GM21717 (cell line): ENCODE measurements at regions not wholly inside any gene's neighbourhood (a gene's known extent, or its start where the extent isn't known, plus 50 kb on each side); places are given as distances from the start of the nearest gene placed in this dataset.
A peak's percentile ranks its signal among the peaks of the same experiment; 100 is the strongest.
"Not testable (repeated sequence)": the region's sequence is repeated elsewhere in the genome, so short reads cannot be mapped to it uniquely, and the experiment has no call there.

Experiments
- ATAC-seq: cut with Tn5 transposase; IDR thresholded peaks from one replicate; pipeline ENCODE4 v1.9.1; 2021; ENCODE audit warnings: mild to moderate bottlenecking, moderate library complexity; ENCODE audit not compliant: unreplicated experiment

- no peak for ATAC-seq
Measured at GRCh38 chr1:101366513-101367215, 129.8 kb downstream of the S1PR1 start.

- no peak for ATAC-seq
Measured at GRCh38 chr1:101367630-101368029, 130.8 kb downstream of the S1PR1 start.

- no peak for ATAC-seq
Measured at GRCh38 chr1:101370488-101370887, 133.7 kb downstream of the S1PR1 start.

GRCh38 chr1:101371259-101371658 is 134.4 kb downstream of the S1PR1 start:
- peak; percentile 96 for ATAC-seq

- no peak for ATAC-seq
Measured at GRCh38 chr1:101373570-101373969, 136.8 kb downstream of the S1PR1 start.

GRCh38 chr1:101375448-101375847 is 138.6 kb downstream of the S1PR1 start:
- not testable (repeated sequence) for ATAC-seq

GRCh38 chr1:101376121-101377083 is 139.6 kb downstream of the S1PR1 start:
- no peak for ATAC-seq

- ATAC-seq: no peak
Measured at GRCh38 chr1:101377084-101377835, 140.4 kb downstream of the S1PR1 start.

- no peak for ATAC-seq
Measured at GRCh38 chr1:101379037-101379436, 142.2 kb downstream of the S1PR1 start.

GRCh38 chr1:101379950-101380349 is 143.1 kb downstream of the S1PR1 start:
- peak; percentile 96 for ATAC-seq

GRCh38 chr1:101382135-101382534 is 145.3 kb downstream of the S1PR1 start:
- no peak for ATAC-seq

GRCh38 chr1:101388904-101389546 is 152.2 kb downstream of the S1PR1 start:
- ATAC-seq: peak; percentile 90

GRCh38 chr1:101389547-101389929 is 152.7 kb downstream of the S1PR1 start:
- no peak for ATAC-seq

GRCh38 chr1:101392552-101392951 is 155.7 kb downstream of the S1PR1 start:
- ATAC-seq: no peak

GRCh38 chr1:101394041-101394440 is 157.2 kb downstream of the S1PR1 start:
- ATAC-seq: no peak

- ATAC-seq: no peak
Measured at GRCh38 chr1:101399222-101399621, 162.4 kb downstream of the S1PR1 start.

GRCh38 chr1:101406271-101406670 is 169.5 kb downstream of the S1PR1 start:
- no peak for ATAC-seq

- ATAC-seq: no peak
Measured at GRCh38 chr1:101406681-101407080, 169.9 kb downstream of the S1PR1 start.

- peak; percentile 85 for ATAC-seq
Measured at GRCh38 chr1:101407505-101408211, 170.8 kb downstream of the S1PR1 start.
